DMS114 treated with DMSO at 0.1 percent for 48 hours (cell line): ENCODE measurements at regions not wholly inside any gene's neighbourhood (a gene's known extent, or its start where the extent isn't known, plus 50 kb on each side); places are given as distances from the start of the nearest gene placed in this dataset.
"Not testable (repeated sequence)": the region's sequence is repeated elsewhere in the genome, so short reads cannot be mapped to it uniquely, and the experiment has no call there.

ENCODE experiments used
- DNase-seq: peaks from one replicate; lab custom pipeline; 2025; ENCODE audit not compliant: unreplicated experiment; lab: John Stamatoyannopoulos, UW

GRCh38 chr6:15088904-15089568 is 156.8 kb upstream of the JARID2 start:
- no peak for DNase-seq

GRCh38 chr6:15089569-15090144 is 156.2 kb upstream of the JARID2 start:
- DNase-seq: no peak

GRCh38 chr6:15090145-15090579 is 155.7 kb upstream of the JARID2 start:
- no peak for DNase-seq

GRCh38 chr6:15090745-15091384 is 155.0 kb upstream of the JARID2 start:
- DNase-seq: no peak

- DNase-seq: no peak
Measured at GRCh38 chr6:15096894-15097837, 148.7 kb upstream of the JARID2 start.

- no peak for DNase-seq
Measured at GRCh38 chr6:15101130-15101529, 144.7 kb upstream of the JARID2 start.

- DNase-seq: no peak
Measured at GRCh38 chr6:15102241-15102640, 143.6 kb upstream of the JARID2 start.

GRCh38 chr6:15106958-15107643 is 138.8 kb upstream of the JARID2 start:
- no peak for DNase-seq

GRCh38 chr6:15107644-15108382 is 138.1 kb upstream of the JARID2 start:
- DNase-seq: no peak

- no peak for DNase-seq
Measured at GRCh38 chr6:15108383-15108715, 137.5 kb upstream of the JARID2 start.

- DNase-seq: no peak
Measured at GRCh38 chr6:15109338-15110090, 136.4 kb upstream of the JARID2 start.

GRCh38 chr6:15110726-15111354 is 135.0 kb upstream of the JARID2 start:
- DNase-seq: no peak

GRCh38 chr6:15111576-15111975 is 134.3 kb upstream of the JARID2 start:
- not testable (repeated sequence) for DNase-seq

GRCh38 chr6:15113587-15113986 is 132.3 kb upstream of the JARID2 start:
- DNase-seq: no peak

GRCh38 chr6:15114061-15114460 is 131.8 kb upstream of the JARID2 start:
- no peak for DNase-seq

GRCh38 chr6:15116889-15117288 is 129.0 kb upstream of the JARID2 start:
- DNase-seq: no peak

- no peak for DNase-seq
Measured at GRCh38 chr6:15121443-15121842, 124.4 kb upstream of the JARID2 start.

GRCh38 chr6:15121977-15122550 is 123.8 kb upstream of the JARID2 start:
- DNase-seq: no peak

GRCh38 chr6:15129887-15130286 is 116.0 kb upstream of the JARID2 start:
- DNase-seq: no peak
